H1 (cell line): ENCODE measurements at regions not wholly inside any gene's neighbourhood (a gene's known extent, or its start where the extent isn't known, plus 50 kb on each side); places are given as distances from the start of the nearest gene placed in this dataset.

Experiments
- CTCF ChIA-PET: fragments of 300-600 bp; sonication (Branson Sonifier 250); formaldehyde crosslinking; loops from one replicate; lab custom pipeline; 2021; ENCODE audit not compliant: partially characterized antibody; lab: Charles Lee
- POLR2A ChIA-PET: fragments of 300-600 bp; sonication (Branson Sonifier 250); formaldehyde crosslinking; loops from one replicate; lab custom pipeline; 2021; ENCODE audit warnings: inconsistent platforms; ENCODE audit not compliant: partially characterized antibody; lab: Charles Lee
- DNase-seq, 2 experiments: peaks; one replicate each; pipeline versions ENCODE4 v3.0.0 to v3.0.0-alpha.2; 2010 to 2022; ENCODE audit warnings: low spot score in 2 of 2, low read depth in 1 of 2, mixed read lengths in 1 of 2
- FAIRE-seq: peaks from 2 replicates; lab custom pipeline; 2011; peaks lifted over from hg19 to GRCh38; lab: Jason Lieb, UNC
- H2AFZ ChIP-seq: 2 replicates; pipeline ENCODE4 v1.8.1; 2012; ENCODE audit warnings: low read length, inconsistent platforms
- H2AK5ac ChIP-seq: 2 replicates; pipeline ENCODE4 v1.6.1; 2013; ENCODE audit warnings: low read depth, low read length
- H2BK120ac ChIP-seq: replicated peaks from 2 replicates; pipeline ENCODE3; 2013; ENCODE audit warnings: low read depth, low read length, inconsistent platforms
- H2BK12ac ChIP-seq: 2 replicates; pipeline ENCODE4 v1.6.1; 2013; ENCODE audit warnings: low read depth, low read length
- H2BK15ac ChIP-seq: 2 replicates; pipeline ENCODE4 v1.6.1; 2013; ENCODE audit warnings: low read length
- H2BK20ac ChIP-seq: 2 replicates; pipeline ENCODE4 v1.6.1; 2013; ENCODE audit warnings: low read length
- H2BK5ac ChIP-seq: 2 replicates; pipeline ENCODE4 v1.6.1; 2013; ENCODE audit warnings: low read depth, low read length
- H3K14ac ChIP-seq: 2 replicates; pipeline ENCODE4 v1.6.1; 2013; ENCODE audit warnings: inconsistent platforms; ENCODE audit not compliant: insufficient read length
- H3K18ac ChIP-seq: 2 replicates; pipeline ENCODE4 v1.6.1; 2013; ENCODE audit warnings: low read length; ENCODE audit errors: extremely low read depth
- H3K23ac ChIP-seq: 2 replicates; pipeline ENCODE4 v1.6.1; 2013; ENCODE audit warnings: inconsistent platforms; ENCODE audit not compliant: insufficient read length
- H3K23me2 ChIP-seq: 2 replicates; pipeline ENCODE4 v1.6.1; 2013; ENCODE audit warnings: low read depth, low read length
- H3K27ac ChIP-seq: 2 replicates; pipeline ENCODE4 v1.6.1; 2011; ENCODE audit warnings: low read depth, low read length, inconsistent platforms
- H3K27me3 ChIP-seq, 4 experiments: replicated peaks in 1 of 4; 1 replicate in 1 of 4; 2 replicates in 3 of 4; pipeline versions ENCODE4 v1.6.1 to v1.8.1; 2011 to 2013; ENCODE audit warnings: low read length in 3 of 4, mild to moderate bottlenecking in 3 of 4, inconsistent platforms in 2 of 4, mixed read lengths in 2 of 4, moderate library complexity in 1 of 4; ENCODE audit not compliant: control insufficient read depth in 3 of 4, insufficient read depth in 3 of 4; ENCODE audit errors: extremely low read depth in 1 of 4
- H3K36me3 ChIP-seq, 4 experiments: 2 replicates each; pipeline versions ENCODE4 v1.6.1 to v1.8.1; 2011 to 2013; ENCODE audit warnings: mild to moderate bottlenecking in 4 of 4, low read length in 3 of 4, moderate library complexity in 2 of 4, control low read depth in 1 of 4, inconsistent platforms in 1 of 4; ENCODE audit not compliant: insufficient read depth in 4 of 4, control insufficient read depth in 2 of 4
- H3K4ac ChIP-seq: replicated peaks from 2 replicates; pipeline ENCODE3; 2013; ENCODE audit warnings: low read length, low read depth, mixed read lengths, inconsistent platforms; ENCODE audit not compliant: insufficient read length
- H3K4me1 ChIP-seq, 4 experiments: replicated peaks in 1 of 4; 1 replicate in 1 of 4; 2 replicates in 3 of 4; pipeline versions ENCODE4 v1.6.1 to v1.8.1; 2011 to 2013; ENCODE audit warnings: low read length in 3 of 4, inconsistent platforms in 2 of 4, mixed read lengths in 1 of 4; ENCODE audit not compliant: insufficient read depth in 4 of 4, control insufficient read depth in 3 of 4
- H3K4me2 ChIP-seq, 2 experiments: 2 replicates each; pipeline versions ENCODE4 v1.6.1 to v1.8.1; 2011 to 2013; ENCODE audit warnings: low read depth in 2 of 2, low read length in 2 of 2, control low read depth in 1 of 2, inconsistent platforms in 1 of 2, mild to moderate bottlenecking in 1 of 2; ENCODE audit not compliant: insufficient read depth in 1 of 2
- H3K4me3 ChIP-seq, 4 experiments: fragments of 200-600, 300-600 bp in 1 of 4; sonication (generic), shearing (Covaris generic), sonication (Bioruptor Twin) in 1 of 4; 2 replicates each; pipeline versions ENCODE4 v1.5.1 to v1.8.1; 2011 to 2016; ENCODE audit warnings: low read length in 4 of 4, low read depth in 3 of 4, control low read depth in 2 of 4, inconsistent platforms in 2 of 4, mild to moderate bottlenecking in 2 of 4, mixed read lengths in 1 of 4, moderate library complexity in 1 of 4; ENCODE audit not compliant: insufficient read depth in 2 of 4; ENCODE audit errors: extremely low read depth in 1 of 4
- H3K56ac ChIP-seq: replicated peaks from 2 replicates; pipeline ENCODE3; 2013; ENCODE audit warnings: low read depth, mild to moderate bottlenecking, mixed read lengths, low read length, inconsistent platforms; ENCODE audit not compliant: insufficient read length
- H3K79me1 ChIP-seq: 2 replicates; pipeline ENCODE4 v1.6.1; 2013; ENCODE audit warnings: low read depth, low read length, control low read depth
- H3K79me2 ChIP-seq, 2 experiments: 2 replicates each; pipeline versions ENCODE4 v1.6.1 to v1.8.1; 2012 to 2013; ENCODE audit warnings: low read length in 2 of 2, mild to moderate bottlenecking in 2 of 2, inconsistent platforms in 1 of 2; ENCODE audit not compliant: insufficient read depth in 2 of 2, control insufficient read depth in 1 of 2
- H3K9ac ChIP-seq, 4 experiments: replicated peaks in 1 of 4; 1 replicate in 1 of 4; 2 replicates in 3 of 4; pipeline versions ENCODE4 v1.6.1 to v1.8.1; 2011 to 2013; ENCODE audit warnings: low read depth in 3 of 4, low read length in 3 of 4, control low read depth in 2 of 4, mild to moderate bottlenecking in 2 of 4, moderate library complexity in 2 of 4, inconsistent platforms in 1 of 4; ENCODE audit errors: extremely low read depth in 1 of 4
- H3K9me3 ChIP-seq, 2 experiments: 2 replicates each; pipeline versions ENCODE4 v1.6.1 to v1.8.1; 2012 to 2013; ENCODE audit warnings: mild to moderate bottlenecking in 2 of 2, moderate library complexity in 2 of 2, control low read depth in 1 of 2, inconsistent platforms in 1 of 2, low read depth in 1 of 2, low read length in 1 of 2, mixed read lengths in 1 of 2; ENCODE audit not compliant: insufficient read depth in 2 of 2
- H4K20me1 ChIP-seq, 2 experiments: replicated peaks in 1 of 2; 2 replicates each; pipeline versions ENCODE3 to v1.8.1; 2011 to 2013; ENCODE audit warnings: inconsistent platforms in 2 of 2, low read length in 2 of 2, mild to moderate bottlenecking in 1 of 2; ENCODE audit not compliant: insufficient read depth in 2 of 2, control insufficient read depth in 1 of 2
- H4K5ac ChIP-seq: 2 replicates; pipeline ENCODE4 v1.6.1; 2013; ENCODE audit warnings: low read length, low read depth, mixed read lengths, inconsistent platforms; ENCODE audit not compliant: insufficient read length
- H4K8ac ChIP-seq: 2 replicates; pipeline ENCODE4 v1.8.0; 2013; ENCODE audit warnings: mild to moderate bottlenecking, moderate library complexity, low read length, inconsistent platforms; ENCODE audit not compliant: insufficient read depth; ENCODE audit errors: extremely low read depth
- H4K91ac ChIP-seq: replicated peaks from 2 replicates; pipeline ENCODE3; 2013; ENCODE audit warnings: low read length, mixed read lengths, inconsistent platforms; ENCODE audit not compliant: insufficient read length
- EZH2 ChIP-seq: fragments of 200-600 bp; sonication (generic); IDR thresholded peaks from 2 replicates; pipeline ENCODE4 v1.7.1; 2012; ENCODE audit warnings: low read depth, mild to moderate bottlenecking, moderate library complexity, low read length, inconsistent platforms; ENCODE audit not compliant: severe bottlenecking
- GTF2F1 ChIP-seq: IDR thresholded peaks from 2 replicates; pipeline ENCODE4 v1.6.1; 2012; ENCODE audit warnings: low read depth, low read length, improper control_type of control experiment, borderline replicate concordance
- HDAC2 ChIP-seq, 2 experiments: fragments of 300-600 bp in 1 of 2; sonication (generic) in 1 of 2; IDR thresholded peaks; 2 replicates each; pipeline ENCODE4 v1.6.1; 2011 to 2012; ENCODE audit warnings: low read depth in 2 of 2, low read length in 2 of 2, mild to moderate bottlenecking in 2 of 2, moderate library complexity in 2 of 2, borderline replicate concordance in 1 of 2, inconsistent platforms in 1 of 2
- HDAC6 ChIP-seq: IDR thresholded peaks from one replicate; pipeline ENCODE4 v1.7.1; 2012; ENCODE audit warnings: low read depth, mild to moderate bottlenecking, inconsistent platforms, low read length, moderate library complexity
- JUND ChIP-seq: IDR thresholded peaks from 2 replicates; pipeline ENCODE4 v1.6.1; 2011; ENCODE audit warnings: mild to moderate bottlenecking, improper control_type of control experiment, low read length
- KDM4A ChIP-seq: IDR thresholded peaks from one replicate; pipeline ENCODE4 v1.7.1; 2012; ENCODE audit warnings: low read depth, mild to moderate bottlenecking, moderate library complexity, low read length, inconsistent platforms; ENCODE audit not compliant: severe bottlenecking
- SIN3A ChIP-seq, 2 experiments: IDR thresholded peaks in 1 of 2; conservative IDR thresholded peaks in 1 of 2; 2 replicates each; pipeline ENCODE4 v1.6.1; 2011 to 2012; ENCODE audit warnings: low read length in 2 of 2, improper control_type of control experiment in 1 of 2, low read depth in 1 of 2, mild to moderate bottlenecking in 1 of 2
- SIX5 ChIP-seq: IDR thresholded peaks from 2 replicates; pipeline ENCODE4 v1.6.1; 2011; ENCODE audit warnings: mild to moderate bottlenecking, low read depth, low read length
- SUZ12 ChIP-seq: fragments of 200-600 bp; sonication (generic); IDR thresholded peaks from 2 replicates; pipeline ENCODE4 v1.6.1; 2012; ENCODE audit warnings: mild to moderate bottlenecking, inconsistent platforms, low read length, moderate library complexity, mixed read lengths
- TBP ChIP-seq: IDR thresholded peaks from 2 replicates; pipeline ENCODE4 v1.6.1; 2011; ENCODE audit warnings: low read depth, low read length, improper control_type of control experiment
- WGBS, 2 experiments: shearing (Covaris generic) in 1 of 2; methylation state at CpG; one replicate each; pipeline versions ENCODE4 v1.1.6 to v1.1.7; 2013 to 2015; ENCODE audit warnings: low lambda C conversion rate in 2 of 2, mixed read lengths in 2 of 2, inconsistent platforms in 1 of 2, low coverage in 1 of 2, missing lambda C conversion rate in 1 of 2; ENCODE audit not compliant: insufficient replicate concordance in 2 of 2, insufficient coverage in 1 of 2, insufficient read length in 1 of 2; ENCODE audit errors: extremely low coverage in 1 of 2, missing lambda C conversion rate in 1 of 2; 5-methylcytosine and 5-hydroxymethylcytosine counted together

- Histone ChIP-seq H2BK5ac (no peak overlapping the region), H3K27ac (no peak overlapping the region), H3K23ac (no peak overlapping the region), H2BK120ac (no peak overlapping the region), H2BK20ac (no peak overlapping the region), H3K9ac (no peak overlapping the region), H4K91ac (no peak overlapping the region), H3K79me1 (no peaks in the 10 kb centered on the region), H2BK12ac (no peak overlapping the region), H3K9me3 (no peaks in the 10 kb centered on the region), H3K27me3 (no peaks in the 10 kb centered on the region), H3K4ac (no peak overlapping the region), H3K79me2 (no peaks in the 10 kb centered on the region), H2AK5ac (no peak overlapping the region), H3K23me2 (no peaks in the 10 kb centered on the region), H2AFZ (no peak overlapping the region), H4K5ac (no peak overlapping the region), H3K14ac (no peak overlapping the region), H2BK15ac (no peak overlapping the region), H3K4me2 (no peak overlapping the region), H3K56ac (no peak overlapping the region), H4K8ac (no peak overlapping the region), H3K4me3 (no peak overlapping the region), H4K20me1 (no peaks in the 10 kb centered on the region), H3K36me3 (no peaks in the 10 kb centered on the region; a peak in 1 of 8 replicates), H3K18ac (no peak overlapping the region), H3K4me1 (peaks cover 0 to 3% (median 0%) of the 10 kb centered on the region in 4 experiments; a peak in 2 of 7 replicates)
- POLR2A ChIA-PET: interaction anchor here (0.9 kb wide), 1 partner anchor 15 kb away, joined by 3 read pairs; no protein-coding TSS in a partner anchor
- CTCF ChIA-PET: no interaction called here
- DNase-seq (no peak), FAIRE-seq (no peak)
- no peak for TF ChIP-seq HDAC6
- no peak for TF ChIP-seq SUZ12
- TF ChIP-seq JUND: no peak
- no peak for TF ChIP-seq SIN3A (conservative IDR thresholded peaks at IDR 0.05 in 1 of 2, IDR thresholded peaks at IDR 0.05 in 1 of 2; ENCODE audit: low read depth in 1 of 2, low read length in 2 of 2)
- no peak for TF ChIP-seq TBP
- TF ChIP-seq EZH2: no peak
- TF ChIP-seq KDM4A: no peak
- TF ChIP-seq SIX5: no peak
- no peak for TF ChIP-seq GTF2F1
- no peak for TF ChIP-seq HDAC2 (IDR thresholded peaks at IDR 0.05; ENCODE audit: borderline replicate concordance in 1 of 2, low read depth in 2 of 2, low read length in 2 of 2)
- WGBS, 2 experiments: 98% methylated on average over 6 of the region's 6 CpGs; no CpG with 5 or more reads in 1 of the 2 experiments
These were observed 84.6 kb upstream of the SMIM15 start for GRCh38 chr5:61246768-61247307.
